HEK293T (cell line): ENCODE measurements at regions not wholly inside any gene's neighbourhood (a gene's known extent, or its start where the extent isn't known, plus 50 kb on each side); places are given as distances from the start of the nearest gene placed in this dataset.

Experiments
- FOXM1 ChIP-seq: fragments of 450-650 bp; IDR thresholded peaks from 2 replicates; pipeline ENCODE4 v1.6.1; 2017; ENCODE audit warnings: mild to moderate bottlenecking, borderline replicate concordance
- HDGF ChIP-seq: fragments of 450-650 bp; IDR thresholded peaks from 2 replicates; pipeline ENCODE4 v1.6.1; 2017; ENCODE audit warnings: antibody characterized with exemption, borderline replicate concordance

- TF ChIP-seq HDGF, result no peak
- no peak for TF ChIP-seq FOXM1
These were observed 374.0 kb downstream of the HDGFL1 start for GRCh38 chr6:22943327-22943726.
